ENCODE measurements at regions not wholly inside any gene's neighbourhood (a gene's known extent, or its start where the extent isn't known, plus 50 kb on each side); places are given as distances from the start of the nearest gene placed in this dataset.

DNA sequence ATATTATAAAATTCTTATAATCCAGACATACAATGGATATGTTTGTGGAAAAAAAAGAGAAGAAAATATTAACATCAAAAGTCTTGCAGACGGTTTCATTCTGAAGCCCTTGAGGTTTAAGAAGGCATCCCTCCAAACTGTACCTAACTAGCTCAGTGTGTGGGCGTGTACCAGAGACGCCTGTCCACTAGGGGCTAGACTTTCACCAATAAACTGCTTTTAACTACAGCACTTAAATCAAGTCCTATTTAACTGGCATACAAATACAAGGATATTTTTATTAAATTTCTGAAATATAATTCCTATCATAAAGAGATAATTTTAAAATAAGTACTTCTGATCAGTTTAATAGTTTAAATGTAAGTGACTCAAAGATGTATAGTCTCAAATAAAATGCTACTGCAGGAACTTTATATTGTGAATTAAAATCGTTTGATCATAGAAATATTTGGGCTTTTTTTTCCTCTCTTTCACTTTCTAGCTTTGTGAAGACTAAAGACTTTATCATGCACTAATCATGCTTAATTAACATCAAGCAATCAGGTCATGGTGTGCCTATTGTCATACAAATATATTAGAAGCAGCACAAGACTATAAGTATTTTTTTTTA is 437.7 kb downstream of the SATB2 start:
- DNase-seq = no peak

DNA sequence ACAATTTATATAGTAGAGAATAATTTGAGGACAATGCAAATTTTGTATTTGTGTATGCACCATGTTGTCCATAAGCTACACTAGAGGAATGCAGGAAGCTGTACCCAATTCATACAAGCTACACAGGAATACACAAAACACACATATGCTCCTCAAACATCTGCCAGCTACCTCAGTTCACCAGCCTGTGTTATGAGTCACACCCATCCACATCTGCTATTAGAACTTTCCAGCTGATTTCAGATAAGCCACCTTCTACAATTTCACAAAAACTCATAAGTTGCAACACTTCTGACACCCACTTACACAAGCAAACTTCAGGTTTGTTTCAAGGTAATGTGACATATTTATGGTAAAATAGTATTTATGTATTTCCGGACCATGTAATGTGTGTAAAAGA is 438.9 kb downstream of the SATB2 start:
- no peak for DNase-seq

DNA sequence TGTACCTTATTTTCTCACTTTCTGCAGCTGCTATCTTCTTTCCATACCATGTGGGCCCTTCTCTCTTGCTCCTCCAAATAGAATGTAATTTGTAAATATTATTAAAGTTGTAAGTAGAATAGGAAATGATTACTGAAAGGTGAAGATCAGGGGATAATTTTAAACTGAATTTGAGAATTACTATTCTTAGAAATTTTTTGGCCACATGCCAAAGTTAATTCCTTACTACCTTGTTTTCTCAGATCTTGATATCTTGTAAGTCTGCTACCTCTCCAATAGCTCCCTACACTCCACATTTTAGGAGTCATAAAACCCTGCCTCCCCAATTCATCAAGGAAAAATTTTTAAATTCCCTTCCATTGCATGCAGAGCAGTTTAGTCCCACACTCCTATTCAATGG is 442.7 kb downstream of the SATB2 start:
- DNase-seq = no peak

DNA sequence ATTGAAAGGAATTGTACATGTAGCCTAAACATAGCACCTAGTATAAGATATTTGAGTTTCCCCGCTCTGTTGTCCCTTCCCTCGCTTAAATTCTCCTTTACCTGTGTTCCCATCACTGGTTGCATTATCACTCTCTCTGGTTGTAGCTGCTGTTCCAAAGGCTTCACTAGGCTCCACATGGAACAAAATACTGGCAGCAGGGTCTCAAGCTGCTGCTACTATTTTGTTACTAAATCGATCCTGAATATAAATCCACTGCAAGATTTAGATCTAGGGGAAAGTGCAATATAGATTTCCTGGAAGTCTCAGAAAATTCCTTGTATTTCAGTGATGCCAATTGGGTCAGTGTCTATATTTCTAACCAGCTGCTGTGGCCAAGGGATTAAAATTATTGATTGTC is 443.5 kb downstream of the SATB2 start:
- no peak for DNase-seq

DNA sequence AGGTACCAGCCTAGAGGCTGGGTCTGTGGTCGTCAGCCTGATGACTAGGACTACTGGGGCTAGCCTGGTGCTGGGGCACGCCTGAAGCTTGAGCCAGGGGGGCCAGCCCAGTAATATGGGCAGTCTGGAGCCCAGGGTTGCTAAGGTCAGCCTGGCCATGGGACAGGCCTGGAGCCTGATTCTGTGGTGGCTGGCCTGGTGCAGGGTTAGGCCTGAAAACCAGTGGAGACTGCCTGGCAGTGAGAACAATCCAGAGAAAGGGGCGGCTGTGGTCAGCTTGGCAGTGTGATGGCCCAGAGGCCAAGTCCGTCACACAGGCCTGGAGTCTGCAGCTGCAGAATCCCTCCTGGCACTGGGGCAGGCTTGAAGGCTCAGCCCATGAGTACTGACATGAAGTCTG is 445.8 kb downstream of the SATB2 start:
- DNase-seq = no peak

DNA sequence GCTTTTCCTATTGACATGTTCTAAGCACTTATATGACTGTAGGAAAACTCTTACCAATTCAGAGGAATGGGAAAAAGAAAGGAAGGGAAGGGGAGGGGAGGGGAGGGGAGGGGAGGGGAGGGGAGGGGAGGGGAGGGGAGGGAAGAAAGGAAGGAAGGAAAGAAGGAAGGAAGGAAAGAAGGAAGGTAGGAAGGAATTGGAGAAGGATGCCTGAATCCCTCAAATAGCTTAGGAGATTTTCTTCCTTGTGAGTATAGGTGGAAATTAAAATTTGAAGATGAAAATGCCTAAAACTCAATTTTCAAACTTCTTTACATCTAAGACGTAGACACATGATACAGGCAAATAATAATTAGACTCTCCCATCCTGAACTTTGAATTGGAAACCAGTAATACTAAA is 463.1 kb downstream of the SATB2 start:
- DNase-seq = no peak

DNA sequence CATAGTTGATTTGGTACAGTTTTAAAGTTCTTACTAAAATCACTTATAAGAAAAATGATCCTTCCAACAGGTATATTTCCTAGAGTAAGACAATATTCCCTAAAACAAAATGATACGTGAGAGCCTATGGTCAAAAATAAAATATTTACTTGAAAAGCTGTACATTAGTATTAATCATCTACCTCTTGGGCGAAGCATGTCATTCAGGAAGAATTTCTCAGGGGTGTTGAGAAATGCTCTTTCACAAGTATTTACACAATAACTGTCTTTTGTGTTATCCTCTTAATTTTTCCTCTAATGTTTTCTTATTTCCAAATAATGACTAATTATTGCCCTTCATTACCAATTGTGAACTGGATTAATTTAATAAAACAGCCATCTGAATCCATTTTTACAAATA is 466.3 kb downstream of the SATB2 start:
- DNase-seq = no peak

DNA sequence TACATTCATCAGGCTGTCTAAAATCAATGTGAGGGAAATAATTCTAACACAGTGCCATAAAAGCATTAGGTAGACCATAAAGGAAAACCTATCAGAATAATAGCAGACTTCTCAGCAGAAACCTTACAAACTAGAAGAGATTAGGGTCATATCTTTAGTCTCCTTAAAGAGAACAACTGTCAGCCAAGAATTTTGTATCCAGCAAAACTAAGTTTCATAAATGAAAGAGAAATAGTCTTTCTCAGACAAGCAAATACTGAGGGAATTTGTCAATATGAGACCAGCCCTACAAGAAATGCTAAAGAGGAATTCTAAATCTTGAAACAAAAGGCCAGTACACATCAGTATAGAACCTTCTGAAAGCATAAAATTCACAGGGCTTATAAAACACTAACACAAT is 482.0 kb downstream of the SATB2 start:
- DNase-seq = no peak

DNA sequence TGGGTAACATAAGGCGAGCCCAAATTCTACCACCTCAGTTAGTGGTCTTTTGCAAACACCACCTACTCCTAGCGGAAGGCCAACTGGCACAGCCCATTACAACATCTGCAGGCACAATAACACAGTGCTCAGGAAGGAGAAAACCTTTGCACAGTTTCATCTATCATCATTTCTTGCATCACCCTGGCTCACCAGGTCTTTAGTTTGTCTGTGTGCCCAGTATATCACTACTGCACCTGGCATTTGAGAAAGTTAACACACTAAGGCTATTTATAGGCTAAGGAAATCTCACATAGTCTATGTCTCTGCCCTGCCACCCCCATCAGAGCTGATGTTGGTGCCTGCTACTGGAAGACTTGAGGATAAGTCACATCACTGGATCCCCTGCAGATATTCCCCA is 484.0 kb downstream of the SATB2 start:
- no peak for DNase-seq

DNA sequence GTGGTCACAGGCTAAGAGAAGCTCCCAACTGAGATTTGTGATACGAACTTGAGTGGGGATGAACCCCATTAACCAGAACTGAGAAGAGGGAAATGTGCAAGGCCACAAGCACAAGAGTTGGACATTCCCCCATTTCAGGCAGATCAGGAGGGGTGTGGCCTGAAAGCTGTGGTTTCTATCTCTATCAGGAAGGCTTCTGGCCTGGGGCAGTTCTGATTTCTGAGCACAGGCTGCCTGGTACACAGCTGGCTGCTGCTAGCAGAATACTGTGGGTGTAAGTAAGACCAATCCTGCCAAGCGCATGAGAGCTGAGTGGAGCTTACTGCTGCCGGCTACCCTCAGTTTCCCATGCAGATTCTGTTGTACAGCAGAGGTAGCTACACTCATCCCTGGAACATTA is 484.6 kb downstream of the SATB2 start:
- DNase-seq = no peak

DNA sequence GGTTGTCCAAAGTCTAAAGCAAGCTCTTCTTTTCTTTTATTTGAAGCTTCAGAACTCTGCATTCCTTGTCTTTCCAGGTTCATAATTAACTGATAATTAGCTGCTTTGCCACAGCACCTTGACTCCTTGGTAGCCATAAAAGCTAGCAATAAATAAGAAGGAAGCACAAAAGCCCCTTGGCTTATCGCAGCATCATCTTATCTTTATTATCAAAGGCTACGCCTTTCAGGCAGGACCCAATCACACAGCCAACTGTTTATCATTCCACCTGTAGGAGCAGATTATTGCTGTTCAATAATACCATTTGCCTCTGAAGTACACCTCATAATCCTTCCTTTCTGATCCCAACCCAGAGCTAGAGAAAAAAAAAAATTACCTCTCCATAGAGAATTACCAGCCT is 489.2 kb downstream of the SATB2 start:
- no peak for DNase-seq

DNA sequence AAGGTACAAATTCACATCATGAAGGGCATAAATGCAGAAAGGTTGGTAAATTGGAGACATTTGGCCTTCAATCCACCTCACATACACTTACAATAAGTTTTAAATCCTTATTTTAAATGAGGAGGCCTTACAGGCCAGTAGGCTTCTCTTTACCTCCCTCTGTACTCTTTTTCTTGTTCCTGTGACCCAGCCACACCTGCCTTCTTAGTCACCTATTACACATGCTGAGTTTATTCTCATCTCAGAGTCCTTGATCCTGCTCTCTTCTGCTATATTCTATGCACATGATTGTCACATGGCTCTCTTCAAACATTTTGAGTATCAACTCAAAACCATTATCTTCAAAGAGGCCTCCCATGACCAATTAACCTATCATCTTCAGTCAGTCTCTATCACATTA is 491.5 kb downstream of the SATB2 start:
- no peak for DNase-seq

DNA sequence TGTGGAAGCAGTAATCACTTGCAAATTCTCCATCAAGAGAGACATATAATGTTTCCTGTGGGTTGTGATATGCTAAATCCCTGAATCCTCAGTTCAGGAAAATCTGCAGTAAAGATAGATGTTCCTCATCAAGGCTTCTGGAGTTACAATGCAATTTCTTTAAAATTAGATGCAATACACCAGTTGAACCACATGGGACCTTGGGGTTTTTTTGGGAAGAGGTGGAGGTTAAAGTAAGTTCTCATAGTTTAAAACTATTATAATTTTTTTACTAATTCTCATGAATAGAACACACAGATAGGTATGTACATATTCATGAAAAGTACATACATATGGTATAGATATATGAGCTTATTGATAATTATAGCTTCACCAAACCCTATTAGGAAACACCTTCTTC is 496.2 kb downstream of the SATB2 start:
- DNase-seq = no peak

DNA sequence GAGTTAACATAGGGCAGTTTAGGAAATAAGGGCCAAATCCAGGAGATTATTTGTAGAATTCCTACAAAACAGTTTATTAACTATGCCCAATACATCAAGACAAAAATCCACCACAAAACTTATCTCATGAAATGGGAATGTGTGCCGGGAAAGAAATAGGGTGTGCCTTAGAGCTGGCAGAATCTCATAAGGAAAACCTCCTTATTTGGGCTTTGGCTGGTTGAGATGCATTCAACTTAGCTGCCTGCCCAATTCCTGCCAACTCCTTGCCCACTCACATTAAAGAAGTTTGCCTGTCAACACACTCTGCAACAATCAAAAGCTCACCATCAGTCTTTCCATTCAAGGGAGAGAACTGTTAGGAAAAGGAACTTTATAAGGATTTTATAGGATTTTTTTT is 500.6 kb downstream of the SATB2 start:
- DNase-seq = no peak

DNA sequence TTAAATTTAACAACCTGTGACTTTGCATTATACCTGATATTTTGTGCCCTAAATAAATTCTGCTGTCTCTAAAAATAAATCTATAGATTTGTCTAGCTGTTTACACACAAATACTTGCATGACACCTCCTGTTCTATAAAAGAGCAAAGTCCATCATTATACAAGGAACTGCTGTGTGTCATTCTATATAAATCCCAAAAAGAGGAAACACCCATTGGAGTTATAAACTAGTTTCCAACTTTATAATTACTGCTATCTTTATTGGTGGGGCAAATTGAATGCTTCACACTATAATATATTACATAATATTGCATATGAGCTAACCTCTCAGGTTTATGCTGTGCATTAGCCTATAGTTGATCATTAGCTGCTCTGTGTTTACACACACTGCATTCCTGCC is 504.4 kb downstream of the SATB2 start:
- no peak for DNase-seq

DNA sequence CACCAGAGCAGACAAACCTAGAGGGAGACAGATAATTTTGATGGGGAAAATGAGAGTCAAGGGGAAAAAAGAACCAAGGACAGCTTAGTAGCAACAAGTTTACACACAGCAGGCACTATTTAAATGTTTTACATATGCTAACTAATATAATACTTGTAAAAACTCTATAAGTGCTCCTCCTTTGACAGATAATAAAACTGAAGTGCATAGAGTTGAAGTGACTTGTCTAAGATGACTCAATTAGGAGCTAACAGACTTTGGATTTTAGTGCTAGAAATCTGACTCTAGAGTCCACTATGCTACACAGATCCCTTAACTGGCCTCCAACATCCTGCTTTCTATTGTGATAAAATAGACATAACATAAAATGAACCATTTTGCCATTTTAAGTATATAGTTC is 506.9 kb downstream of the SATB2 start:
- DNase-seq = no peak

DNA sequence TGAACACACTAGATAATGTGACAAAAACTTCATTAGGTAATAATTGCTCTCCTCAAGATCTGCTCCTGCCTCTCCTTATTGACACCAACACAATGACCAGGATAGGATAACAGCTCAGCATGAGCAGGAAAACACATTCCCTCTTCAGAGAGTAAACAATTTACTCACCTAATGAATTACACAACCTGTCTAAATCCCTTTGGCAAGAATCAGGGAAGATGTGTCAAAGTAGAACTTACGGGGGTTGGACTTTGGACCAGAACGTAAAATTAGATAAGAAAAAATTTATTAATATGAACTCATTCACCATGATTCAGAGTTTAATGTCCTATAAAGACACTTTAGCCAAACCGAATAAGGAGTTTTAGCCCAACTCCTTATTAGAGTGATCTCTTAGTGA is 512.2 kb downstream of the SATB2 start:
- no peak for DNase-seq

DNA sequence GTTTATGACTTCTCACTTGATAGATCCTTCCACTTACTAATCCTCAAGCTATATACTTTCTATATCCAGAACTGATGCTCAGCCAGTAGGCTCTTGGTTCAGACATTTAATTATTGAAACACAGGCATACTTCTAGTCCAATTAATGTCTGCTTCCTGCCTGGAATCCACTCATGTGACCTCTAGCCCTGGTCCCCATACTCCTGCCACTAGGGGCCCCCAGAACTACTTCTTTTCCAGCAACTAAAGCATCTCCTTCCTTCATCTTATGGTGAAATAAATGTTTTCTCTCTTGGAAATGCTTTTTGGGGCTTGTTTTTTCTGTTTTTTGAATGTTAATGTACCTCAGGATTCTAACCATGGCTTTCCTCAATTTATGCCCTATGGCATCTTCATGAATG is 527.6 kb downstream of the SATB2 start:
- DNase-seq = no peak

DNA sequence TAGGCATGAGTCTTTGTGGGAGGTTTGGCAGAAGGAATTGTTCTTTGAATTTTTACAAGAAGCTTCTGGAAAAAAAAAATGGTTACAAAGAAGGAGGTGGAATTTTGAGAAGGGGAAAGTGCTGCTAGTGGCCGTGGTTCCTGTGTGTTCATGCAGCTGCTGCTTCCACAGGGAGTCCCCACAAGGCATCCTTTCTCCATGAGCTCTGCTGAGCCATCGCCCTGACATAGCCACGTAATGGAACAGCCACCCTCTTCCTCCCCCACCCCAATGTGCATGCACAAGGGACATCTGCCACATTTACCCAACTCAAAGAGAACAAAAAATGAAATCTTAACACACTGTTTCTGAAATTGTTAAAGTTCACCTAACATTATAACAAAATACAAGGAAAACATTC is 529.7 kb downstream of the SATB2 start:
- DNase-seq = no peak

DNA sequence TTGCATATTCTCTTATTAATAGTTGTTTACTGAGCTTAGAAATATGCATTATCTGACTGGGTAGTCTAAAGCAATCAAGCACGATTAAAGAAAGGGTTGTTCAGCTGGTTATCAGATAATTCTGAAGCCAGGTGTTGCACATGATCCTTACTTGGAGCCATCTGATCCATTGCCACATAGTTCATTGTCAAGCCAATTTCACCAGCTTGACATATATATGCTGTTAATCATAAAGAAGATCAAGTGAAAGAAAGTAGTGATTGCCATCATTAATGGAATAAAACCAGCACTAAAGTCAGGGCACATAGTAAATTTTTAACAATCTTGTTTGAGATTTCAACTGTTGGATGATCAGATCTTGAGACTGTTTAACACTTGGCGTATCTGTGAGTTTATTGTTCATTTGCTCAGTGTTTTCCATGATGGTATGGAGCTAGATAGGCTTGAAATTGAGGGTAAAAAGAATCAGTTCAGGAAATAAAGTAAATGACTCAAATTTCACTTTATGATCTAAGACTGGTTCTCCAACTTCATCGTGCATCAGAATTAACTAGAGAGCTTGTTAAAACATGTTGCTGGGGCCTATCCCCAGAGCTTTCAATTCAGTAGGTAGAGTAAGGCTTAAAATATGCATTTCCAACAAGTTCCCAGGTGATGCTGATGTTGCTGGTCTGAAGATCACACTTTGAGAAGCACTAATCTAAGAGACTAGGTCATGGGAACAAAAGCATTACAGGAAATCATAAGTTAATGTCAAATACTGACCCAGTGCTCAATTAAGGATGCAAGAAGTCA is 539.6 kb downstream of the SATB2 start:
- no peak for DNase-seq

DNA sequence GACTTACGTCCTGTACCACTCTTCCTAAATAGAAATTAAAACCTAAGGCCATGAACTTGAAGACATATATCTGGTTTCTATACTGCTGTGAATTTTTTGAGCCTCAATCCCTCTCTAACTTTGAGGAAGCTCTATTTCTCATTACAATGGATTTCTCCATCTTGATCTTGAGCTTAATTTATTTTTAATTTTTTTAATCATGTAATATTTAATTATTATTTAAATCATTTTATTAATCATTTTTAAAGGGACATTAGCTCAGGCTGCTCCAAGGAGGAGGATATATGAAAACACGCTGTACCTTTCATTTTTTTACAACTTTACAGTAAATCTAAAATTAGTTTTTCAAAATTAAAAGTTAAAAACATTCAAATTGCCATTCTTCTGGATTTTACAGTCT is 540.5 kb downstream of the SATB2 start:
- DNase-seq = no peak

DNA sequence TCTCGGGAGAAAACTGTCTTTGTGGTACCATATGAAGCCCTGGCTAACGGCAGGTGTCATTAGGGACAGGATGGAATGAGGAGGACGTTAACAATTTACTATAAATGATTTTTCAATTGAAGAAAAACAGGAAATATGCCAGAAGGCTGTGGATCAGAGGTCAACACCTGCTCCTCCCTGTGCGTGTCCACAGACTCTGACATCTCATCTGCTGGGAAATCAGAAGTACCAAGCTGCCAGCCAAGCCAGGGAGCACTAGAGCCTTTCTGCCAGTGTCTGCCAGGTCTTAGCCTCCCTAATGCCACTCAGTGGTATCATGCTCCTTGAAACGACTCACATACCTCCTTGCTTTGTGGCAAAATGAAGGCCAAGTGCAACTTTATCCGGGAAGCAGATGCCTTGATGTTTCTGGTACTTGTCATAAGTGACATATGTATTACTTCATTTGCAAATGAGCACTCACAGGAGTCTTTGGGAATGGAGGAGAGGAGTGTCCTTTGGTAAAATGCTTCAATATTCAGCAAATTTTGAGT is 541.1 kb downstream of the SATB2 start:
- DNase-seq = no peak

DNA sequence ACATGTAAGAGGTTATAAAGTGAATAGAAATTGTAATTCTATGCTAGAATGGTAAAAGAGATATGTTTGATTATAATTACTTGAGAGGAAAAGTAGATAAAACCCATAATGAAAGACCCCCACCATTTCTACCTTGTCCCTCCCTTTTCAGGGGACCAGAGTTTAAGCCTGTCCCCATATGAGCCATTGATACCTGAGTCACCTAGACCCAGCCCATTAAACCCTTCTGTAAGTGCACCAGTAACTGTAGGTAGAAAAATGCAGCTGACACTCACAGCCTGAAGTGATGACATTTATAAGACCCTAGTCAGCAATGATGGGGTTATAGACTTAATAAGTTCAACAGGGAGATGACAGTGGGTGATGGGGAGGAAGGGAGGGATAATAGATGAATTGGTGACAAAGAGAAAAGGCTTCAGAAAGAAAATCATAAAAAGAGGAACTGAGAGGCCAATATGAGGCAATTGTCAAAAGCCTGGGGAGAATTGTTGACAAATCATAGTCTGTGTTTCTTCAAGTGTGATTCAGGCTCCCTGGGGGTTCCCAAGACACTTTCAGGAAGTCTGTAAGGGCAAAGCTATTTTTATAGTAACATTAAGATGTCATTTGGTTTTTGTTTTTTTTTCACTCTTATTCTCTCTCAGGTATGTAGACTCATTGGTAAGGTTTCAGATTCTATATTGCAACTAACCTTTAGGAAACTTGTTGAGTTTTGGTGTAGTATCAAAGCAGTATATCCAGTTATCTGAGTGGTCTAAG is 544.2 kb downstream of the SATB2 start:
- no peak for DNase-seq
